Fibroblast of skin of scalp (primary cell): ENCODE measurements at regions not wholly inside any gene's neighbourhood (a gene's known extent, or its start where the extent isn't known, plus 50 kb on each side); places are given as distances from the start of the nearest gene placed in this dataset.

Experiments used
- DNase-seq: peaks from one replicate; pipeline ENCODE4 v3.0.0-alpha.2; 2013

- no peak for DNase-seq
Measured at GRCh38 chr14:39957987-39958386, 525.8 kb upstream of the FBXO33 start.

- DNase-seq: no peak
Measured at GRCh38 chr14:39957290-39957689, 525.1 kb upstream of the FBXO33 start.

GRCh38 chr14:39956372-39956771, 524.1 kb upstream of the FBXO33 start:
- DNase-seq: no peak

- DNase-seq: no peak
Measured at GRCh38 chr14:39948235-39948634, 516.0 kb upstream of the FBXO33 start.

- no peak for DNase-seq
Measured at GRCh38 chr14:39946807-39947206, 514.6 kb upstream of the FBXO33 start.

- DNase-seq: no peak
Measured at GRCh38 chr14:39939023-39939422, 506.8 kb upstream of the FBXO33 start.

GRCh38 chr14:39912192-39913100, 480.2 kb upstream of the FBXO33 start:
- no peak for DNase-seq

- no peak for DNase-seq
Measured at GRCh38 chr14:39897657-39898056, 465.4 kb upstream of the FBXO33 start.

- DNase-seq: no peak
Measured at GRCh38 chr14:39890026-39890425, 457.8 kb upstream of the FBXO33 start.

- no peak for DNase-seq
Measured at GRCh38 chr14:39884091-39884490, 451.9 kb upstream of the FBXO33 start.

- DNase-seq: no peak
Measured at GRCh38 chr14:39880965-39881364, 448.7 kb upstream of the FBXO33 start.

GRCh38 chr14:39880106-39880695, 448.0 kb upstream of the FBXO33 start:
- DNase-seq: no peak

GRCh38 chr14:39877577-39878190, 445.5 kb upstream of the FBXO33 start:
- no peak for DNase-seq

- no peak for DNase-seq
Measured at GRCh38 chr14:39876916-39877315, 444.7 kb upstream of the FBXO33 start.

GRCh38 chr14:39875028-39875427, 442.8 kb upstream of the FBXO33 start:
- DNase-seq: no peak

GRCh38 chr14:39873791-39874190, 441.6 kb upstream of the FBXO33 start:
- DNase-seq: no peak

- DNase-seq: no peak
Measured at GRCh38 chr14:39868949-39869348, 436.7 kb upstream of the FBXO33 start.

- no peak for DNase-seq
Measured at GRCh38 chr14:39868251-39868650, 436.0 kb upstream of the FBXO33 start.

- DNase-seq: no peak
Measured at GRCh38 chr14:39863441-39863840, 431.2 kb upstream of the FBXO33 start.

GRCh38 chr14:39861696-39862095, 429.5 kb upstream of the FBXO33 start:
- no peak for DNase-seq

- DNase-seq: no peak
Measured at GRCh38 chr14:39861229-39861600, 429.0 kb upstream of the FBXO33 start.

- no peak for DNase-seq
Measured at GRCh38 chr14:39860596-39861228, 428.5 kb upstream of the FBXO33 start.

GRCh38 chr14:39859314-39859713, 427.1 kb upstream of the FBXO33 start:
- no peak for DNase-seq
